Tibial nerve (tissue), 4 donors: ENCODE measurements at regions not wholly inside any gene's neighbourhood (a gene's known extent, or its start where the extent isn't known, plus 50 kb on each side); places are given as distances from the start of the nearest gene placed in this dataset.

Experiments
- EP300 ChIP-seq, 2 donors: sonication (generic); formaldehyde crosslinking; IDR thresholded peaks; one replicate each; pipeline ENCODE4 v1.6.1; 2017; ENCODE audit warnings: antibody characterized with exemption in 2 of 2, mild to moderate bottlenecking in 1 of 2
- POLR2A ChIP-seq, 2 donors: fragments of 450-650 bp; IDR thresholded peaks; one replicate each; pipeline ENCODE4 v1.6.1; 2017; ENCODE audit warnings: antibody characterized with exemption in 2 of 2, mild to moderate bottlenecking in 2 of 2, moderate library complexity in 2 of 2
- TF ChIP-seq, protein P1 (sequence below), 5 experiments: fragments of 200-600 bp in 3 of 5; fragments of 450-650 bp in 2 of 5; sonication (generic) in 3 of 5; IDR thresholded peaks; one replicate each; pipeline ENCODE4 v1.5.1; 2016 to 2019; ENCODE audit warnings: antibody characterized with exemption in 5 of 5, mild to moderate bottlenecking in 3 of 5, moderate library complexity in 2 of 5

DNA sequence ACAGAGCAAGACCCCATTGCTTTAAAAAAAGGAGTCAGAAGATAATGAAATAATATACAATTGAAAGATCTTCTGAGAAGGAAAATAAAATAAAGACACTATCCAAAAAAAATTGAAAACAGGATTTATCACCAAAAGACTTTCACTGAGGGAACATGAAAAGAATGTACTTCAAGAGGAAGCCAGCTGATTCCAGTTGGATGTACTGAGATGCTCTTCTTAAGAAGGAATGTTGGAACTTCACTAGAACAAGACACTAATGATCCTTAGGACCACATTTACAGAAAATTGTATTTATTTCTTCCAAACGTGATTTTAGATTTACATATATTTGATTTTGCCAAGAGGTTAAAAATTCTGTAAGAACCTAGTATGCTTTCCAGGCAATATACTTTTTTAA is 65.6 kb upstream of the CNOT2 start:
- no peak for TF ChIP-seq POLR2A (IDR thresholded peaks at IDR 0.05)
- TF ChIP-seq EP300 (IDR thresholded peaks at IDR 0.05) = no peak
- TF ChIP-seq, protein P1, sequence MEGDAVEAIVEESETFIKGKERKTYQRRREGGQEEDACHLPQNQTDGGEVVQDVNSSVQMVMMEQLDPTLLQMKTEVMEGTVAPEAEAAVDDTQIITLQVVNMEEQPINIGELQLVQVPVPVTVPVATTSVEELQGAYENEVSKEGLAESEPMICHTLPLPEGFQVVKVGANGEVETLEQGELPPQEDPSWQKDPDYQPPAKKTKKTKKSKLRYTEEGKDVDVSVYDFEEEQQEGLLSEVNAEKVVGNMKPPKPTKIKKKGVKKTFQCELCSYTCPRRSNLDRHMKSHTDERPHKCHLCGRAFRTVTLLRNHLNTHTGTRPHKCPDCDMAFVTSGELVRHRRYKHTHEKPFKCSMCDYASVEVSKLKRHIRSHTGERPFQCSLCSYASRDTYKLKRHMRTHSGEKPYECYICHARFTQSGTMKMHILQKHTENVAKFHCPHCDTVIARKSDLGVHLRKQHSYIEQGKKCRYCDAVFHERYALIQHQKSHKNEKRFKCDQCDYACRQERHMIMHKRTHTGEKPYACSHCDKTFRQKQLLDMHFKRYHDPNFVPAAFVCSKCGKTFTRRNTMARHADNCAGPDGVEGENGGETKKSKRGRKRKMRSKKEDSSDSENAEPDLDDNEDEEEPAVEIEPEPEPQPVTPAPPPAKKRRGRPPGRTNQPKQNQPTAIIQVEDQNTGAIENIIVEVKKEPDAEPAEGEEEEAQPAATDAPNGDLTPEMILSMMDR (IDR thresholded peaks at IDR 0.05) = no peak
